HG02870 (cell line): ENCODE measurements at regions not wholly inside any gene's neighbourhood (a gene's known extent, or its start where the extent isn't known, plus 50 kb on each side); places are given as distances from the start of the nearest gene placed in this dataset.
"Not testable (repeated sequence)": the region's sequence is repeated elsewhere in the genome, so short reads cannot be mapped to it uniquely, and the experiment has no call there.

ENCODE experiments used
- ATAC-seq: cut with Tn5 transposase; IDR thresholded peaks from one replicate; pipeline ENCODE4 v1.9.1; 2021; ENCODE audit warnings: mild to moderate bottlenecking, moderate library complexity; ENCODE audit not compliant: unreplicated experiment

DNA sequence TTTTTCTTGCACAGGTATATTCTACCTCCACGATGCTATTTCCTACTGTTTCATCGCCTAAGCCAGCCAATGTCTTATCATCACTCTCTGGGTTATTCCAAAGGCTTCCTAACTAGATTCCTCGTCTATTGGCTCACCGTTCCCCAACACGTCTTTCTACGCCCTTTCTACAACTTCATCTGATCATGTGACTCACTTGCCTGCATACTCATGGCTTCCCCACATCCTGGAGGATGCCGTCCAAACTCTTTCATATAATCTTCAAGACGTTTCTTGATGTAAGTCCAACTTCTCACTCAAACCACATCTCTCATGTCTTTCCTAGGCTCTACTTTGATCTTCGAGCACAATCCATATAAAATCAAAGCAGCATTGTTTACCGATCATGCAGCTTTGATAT lies 322.0 kb upstream of the PPARGC1A start:
- no peak for ATAC-seq

DNA sequence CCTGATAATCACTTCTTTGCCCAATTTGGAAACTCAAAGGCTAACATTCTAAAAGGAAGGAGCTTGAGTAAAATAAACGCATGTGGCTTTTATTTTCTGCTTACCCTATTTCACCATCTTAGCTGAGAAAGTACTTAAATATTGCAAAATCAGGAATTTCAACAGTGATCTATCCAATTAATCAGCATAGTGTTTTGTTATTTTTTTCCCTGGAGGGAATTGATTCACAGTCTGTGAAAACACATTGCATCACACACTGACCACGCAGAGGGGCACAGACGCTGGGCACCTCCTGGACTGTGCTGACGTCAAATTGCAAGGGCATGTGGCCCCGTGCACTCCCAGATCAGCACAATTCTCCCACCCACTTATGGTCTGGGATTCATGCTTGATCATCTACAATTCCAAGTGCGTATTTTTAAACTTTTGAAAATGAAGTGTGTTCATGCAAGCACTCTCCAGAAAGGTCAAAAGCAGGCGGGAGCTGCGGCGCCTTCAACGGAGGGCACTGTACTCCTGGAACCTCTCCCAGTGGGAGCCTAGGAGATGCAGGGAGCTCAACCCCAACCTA lies 320.6 kb upstream of the PPARGC1A start:
- no peak for ATAC-seq

DNA sequence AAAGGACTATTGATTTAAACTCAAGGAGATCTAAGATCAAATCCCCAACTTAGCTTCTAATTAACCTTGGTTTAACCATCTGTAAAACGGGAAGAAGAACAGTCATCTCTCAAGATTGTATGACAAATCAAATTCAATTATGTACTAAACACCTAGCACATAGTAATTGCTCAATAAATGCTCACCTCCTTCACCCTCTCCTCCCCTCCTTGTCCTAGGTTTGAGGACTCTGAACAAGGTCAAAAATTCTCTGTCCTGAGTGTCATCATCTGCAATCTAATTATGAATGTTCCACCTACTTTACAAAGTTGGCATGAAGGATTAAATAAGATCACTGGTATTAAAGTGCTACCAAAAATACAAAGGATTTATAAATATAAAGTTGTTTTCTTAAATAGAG lies 320.1 kb upstream of the PPARGC1A start:
- no peak for ATAC-seq

DNA sequence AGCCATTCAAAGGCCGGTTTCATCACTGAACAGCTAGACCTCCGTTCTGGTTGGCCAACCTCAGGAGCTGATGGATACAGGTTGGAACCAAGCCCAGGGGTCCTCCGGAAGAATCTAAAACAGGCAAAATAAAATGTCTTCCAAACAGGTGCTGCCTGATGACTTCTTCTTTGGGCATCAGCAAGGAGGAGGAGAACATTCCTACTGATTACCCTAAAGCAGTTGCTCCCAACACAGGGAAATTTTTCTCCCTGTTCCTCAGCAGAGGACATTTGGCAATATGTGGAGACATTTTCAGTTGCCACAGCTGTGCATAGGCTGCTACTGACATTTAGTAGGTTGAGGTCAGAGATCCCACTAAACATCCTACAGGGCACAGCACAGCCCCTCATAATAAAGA lies 319.3 kb upstream of the PPARGC1A start:
- ATAC-seq, result no peak

DNA sequence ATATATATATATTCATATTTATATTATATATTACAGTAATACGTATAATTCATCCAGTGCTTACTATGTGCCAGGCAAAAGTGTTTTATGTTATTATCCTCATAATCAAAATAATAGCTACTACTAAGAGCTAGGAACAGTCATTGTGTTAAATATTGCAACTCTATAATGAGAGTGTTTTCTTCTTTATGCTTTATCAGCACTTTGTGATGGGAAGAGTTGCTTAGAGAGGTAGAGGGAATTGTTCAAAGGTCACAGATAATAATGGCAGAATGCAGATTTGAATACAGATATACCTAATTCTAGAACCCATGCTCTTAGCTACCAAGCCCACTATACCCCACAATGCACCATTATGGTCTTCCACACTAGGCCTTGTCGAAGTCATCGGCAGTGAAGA lies 318.8 kb upstream of the PPARGC1A start:
- no peak for ATAC-seq

DNA sequence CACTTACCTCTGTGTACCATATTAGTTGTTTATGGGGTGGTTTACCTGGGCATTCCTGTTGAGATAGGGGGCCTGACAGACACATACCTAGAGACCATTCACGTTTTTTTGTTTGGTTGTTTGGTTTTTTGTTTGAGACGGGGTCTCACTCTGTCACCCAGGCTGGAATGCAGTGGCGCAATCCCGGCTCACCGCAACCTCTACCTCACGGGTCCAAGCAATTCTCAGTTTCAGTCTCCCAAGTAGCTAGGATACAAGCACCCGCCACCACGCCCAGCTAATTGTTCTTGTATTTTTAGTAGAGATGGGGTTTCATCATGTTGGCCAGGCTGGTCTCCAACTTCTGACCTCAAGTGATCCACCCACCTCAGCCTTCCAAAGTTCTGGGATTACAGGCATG lies 314.9 kb upstream of the PPARGC1A start:
- ATAC-seq, result not testable (repeated sequence)

DNA sequence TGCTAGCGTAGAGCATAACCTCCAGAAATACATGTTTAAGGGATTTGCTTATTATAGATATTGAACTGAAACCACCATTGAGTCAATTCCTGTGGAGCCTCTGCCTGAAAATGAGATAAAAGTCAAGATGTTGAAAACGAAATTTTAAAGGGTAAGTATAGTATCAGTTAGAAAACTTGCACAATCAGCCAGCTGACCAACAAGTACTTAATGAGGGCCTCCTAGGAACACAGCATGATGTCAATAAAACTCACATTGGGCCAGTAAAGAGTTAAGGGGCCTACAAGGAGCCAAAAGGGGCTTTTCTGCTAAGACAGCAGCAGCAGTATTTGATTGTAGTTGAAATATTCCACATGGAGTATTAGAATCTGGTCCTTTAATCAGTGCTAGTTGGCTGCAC lies 314.1 kb upstream of the PPARGC1A start:
- no peak for ATAC-seq

DNA sequence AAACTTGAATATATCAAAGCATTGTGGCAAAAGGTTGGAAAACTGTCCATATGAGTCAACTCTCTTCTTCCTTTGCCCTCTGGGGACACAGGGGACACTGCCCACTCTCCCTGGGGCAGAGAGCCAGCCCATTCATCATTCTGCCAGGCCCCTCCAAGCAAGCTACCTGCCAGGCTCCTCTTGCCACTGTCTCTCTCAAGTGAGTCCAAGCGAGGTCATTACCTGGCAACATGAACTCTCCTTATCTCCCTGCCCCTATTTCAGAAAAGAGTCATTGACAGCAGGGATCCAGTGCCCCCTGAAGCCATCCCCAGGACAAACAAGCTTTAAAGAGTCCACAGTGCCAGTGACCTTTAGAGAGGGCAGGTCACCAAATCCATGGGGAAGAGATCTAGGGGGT lies 312.7 kb upstream of the PPARGC1A start:
- ATAC-seq, result no peak

DNA sequence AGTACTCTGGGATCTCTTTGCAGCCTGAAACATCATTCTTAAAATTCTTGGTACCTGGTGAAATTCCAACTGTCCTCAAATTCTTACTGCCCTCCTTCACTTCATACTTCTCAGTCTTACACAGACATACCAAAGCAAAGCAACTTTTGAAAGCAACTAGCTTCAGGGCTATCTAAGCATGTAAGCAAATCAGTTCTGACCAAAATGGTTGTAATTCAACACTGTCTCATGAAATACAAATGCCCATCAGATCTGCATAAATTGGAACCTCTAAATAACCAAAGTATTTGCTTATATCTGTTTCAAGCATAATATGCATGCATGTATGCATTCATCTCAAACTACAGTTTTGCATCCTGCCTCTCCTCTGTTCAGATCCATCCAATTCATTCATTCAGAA lies 308.1 kb upstream of the PPARGC1A start:
- ATAC-seq, result no peak

DNA sequence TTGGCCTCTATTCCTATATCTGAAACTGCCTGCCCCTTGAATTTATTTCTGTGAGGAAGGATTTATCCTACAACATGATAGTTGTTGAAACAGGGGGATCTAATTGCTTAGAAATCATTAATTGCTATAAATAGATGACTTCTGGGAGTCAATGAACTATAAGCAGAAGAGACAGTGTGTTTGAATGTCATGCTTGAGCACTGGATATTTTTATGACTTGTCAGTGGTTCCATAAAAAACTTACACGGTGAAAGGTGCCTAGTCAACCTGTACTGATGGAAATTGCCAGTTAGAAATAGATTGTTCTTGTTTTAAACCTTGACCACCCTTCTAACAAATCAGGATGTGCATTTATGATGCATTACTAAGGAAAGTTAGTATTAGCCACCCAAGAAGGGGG lies 306.9 kb upstream of the PPARGC1A start:
- no peak for ATAC-seq

DNA sequence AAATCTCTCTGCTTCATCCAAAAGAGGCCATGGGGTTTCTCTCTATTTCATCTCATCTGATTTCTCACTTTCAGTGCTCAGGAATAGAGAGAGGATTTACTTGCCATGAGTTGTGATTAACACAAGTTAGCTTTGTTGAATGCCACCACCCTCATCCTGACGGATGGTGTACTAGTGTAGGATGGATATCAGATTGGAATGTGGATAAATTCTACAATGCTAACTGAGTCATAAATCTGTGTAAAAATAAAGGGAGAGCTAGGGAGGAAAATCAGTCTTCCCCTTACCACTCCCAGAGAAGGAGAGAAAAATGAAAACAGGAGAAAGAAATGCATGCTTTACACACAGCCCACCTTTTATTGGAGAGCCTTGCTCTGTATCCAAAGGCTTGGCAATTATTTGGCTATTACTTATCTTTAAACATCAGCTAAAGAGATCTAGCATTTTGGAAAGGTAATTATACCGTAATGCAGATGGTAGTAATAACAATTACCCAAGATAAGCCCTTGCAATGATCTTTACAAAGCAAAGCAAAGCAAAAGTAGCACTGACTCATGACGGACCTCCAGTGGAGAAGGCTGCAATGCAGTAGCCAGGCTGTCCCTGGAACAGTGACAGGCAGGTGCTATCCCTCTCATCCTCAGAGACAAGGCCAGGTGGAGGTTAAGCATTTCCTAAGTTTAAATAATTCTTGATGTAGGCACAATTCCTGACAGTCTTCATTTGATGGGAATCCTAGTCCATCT lies 306.3 kb upstream of the PPARGC1A start:
- ATAC-seq, result no peak

DNA sequence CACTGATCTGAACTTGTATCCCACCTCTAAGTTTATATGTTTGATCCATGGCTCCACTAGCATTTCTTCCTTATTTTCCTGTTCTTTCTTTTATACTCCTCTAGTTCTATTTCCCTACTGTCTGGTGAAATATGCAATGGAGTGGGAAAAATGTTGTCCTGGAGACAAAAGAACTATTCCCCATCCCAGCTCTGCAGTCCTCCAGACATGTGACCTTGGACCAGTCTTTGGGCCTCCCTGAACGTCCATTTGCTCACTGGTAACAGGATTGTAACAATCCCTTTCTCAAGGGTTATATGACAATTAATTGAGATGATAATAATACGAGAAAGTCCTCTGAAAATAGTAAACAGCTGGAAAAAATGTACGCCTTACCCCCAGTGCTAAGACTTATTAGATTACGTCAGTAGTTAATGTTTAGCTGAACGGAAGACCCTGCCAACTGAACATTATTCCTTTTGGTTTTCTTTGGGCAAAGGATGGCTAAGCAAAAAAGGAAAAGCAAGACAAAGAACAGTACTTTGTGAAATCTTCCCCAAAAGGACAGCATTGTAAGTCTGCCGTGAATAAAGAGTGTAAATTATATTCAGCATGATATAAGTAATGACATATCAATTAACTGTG lies 302.3 kb upstream of the PPARGC1A start:
- ATAC-seq, result no peak

DNA sequence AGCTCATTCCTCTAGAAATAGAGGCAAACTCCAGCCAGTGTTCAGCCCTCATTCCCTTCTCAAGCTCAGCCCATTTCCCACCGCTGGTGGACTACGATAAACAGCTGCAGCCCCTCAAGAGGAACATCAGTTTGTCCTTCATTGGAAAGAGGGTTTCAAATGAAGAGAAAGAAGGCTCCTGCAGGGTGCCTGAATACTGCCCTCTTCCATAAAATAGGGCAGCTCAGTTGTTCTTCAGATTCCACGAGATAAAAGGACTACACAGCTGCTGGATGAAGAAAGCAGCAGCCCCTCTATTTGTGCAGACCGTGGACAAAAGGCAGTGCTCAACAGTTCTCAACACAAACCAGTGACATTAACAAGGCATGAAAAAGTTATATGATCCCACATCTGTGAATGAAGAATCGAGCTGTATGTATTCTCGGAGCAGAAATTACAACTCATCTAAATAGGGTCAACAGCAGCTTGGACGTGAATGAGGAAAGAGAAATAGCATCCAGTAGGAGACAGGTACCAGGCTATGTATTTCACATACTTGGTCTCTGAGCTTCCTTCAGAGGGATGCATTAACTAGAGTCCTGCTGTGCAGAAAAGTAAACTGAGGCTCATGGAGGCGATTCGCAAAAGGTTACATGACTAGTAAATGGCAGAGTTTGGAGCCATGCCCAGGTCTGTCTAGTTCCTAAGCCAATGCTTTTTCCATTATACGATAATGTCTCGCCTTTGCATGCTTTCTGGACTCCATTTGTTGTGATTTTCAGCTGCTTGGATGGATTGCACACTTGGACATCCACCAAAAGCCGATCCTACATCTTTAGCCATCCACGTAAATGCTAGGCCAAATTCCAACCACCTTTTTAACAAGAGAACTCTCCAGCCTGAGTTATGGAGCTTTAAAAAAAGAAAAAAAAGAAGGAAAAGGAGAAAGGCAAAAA lies 301.2 kb upstream of the PPARGC1A start:
- ATAC-seq, result no peak

DNA sequence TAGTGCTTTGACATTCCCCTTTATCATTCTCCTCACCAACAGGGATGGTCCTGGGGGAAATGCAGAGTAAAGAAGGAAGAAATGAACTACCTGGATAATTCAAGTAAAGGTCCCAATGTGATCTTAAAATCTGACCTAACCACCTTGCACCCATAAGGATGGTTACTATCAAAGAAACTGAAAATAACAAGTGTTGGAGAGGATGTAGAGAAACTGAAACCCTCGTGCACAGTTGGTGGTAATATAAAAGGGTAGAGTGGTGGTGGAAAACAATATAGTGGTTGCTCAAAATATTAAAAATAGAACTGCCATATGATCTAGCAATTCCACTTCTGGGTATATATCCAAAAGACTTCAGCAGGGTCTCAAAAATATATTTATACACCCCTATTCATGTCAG lies 298.6 kb upstream of the PPARGC1A start:
- ATAC-seq, result no peak

DNA sequence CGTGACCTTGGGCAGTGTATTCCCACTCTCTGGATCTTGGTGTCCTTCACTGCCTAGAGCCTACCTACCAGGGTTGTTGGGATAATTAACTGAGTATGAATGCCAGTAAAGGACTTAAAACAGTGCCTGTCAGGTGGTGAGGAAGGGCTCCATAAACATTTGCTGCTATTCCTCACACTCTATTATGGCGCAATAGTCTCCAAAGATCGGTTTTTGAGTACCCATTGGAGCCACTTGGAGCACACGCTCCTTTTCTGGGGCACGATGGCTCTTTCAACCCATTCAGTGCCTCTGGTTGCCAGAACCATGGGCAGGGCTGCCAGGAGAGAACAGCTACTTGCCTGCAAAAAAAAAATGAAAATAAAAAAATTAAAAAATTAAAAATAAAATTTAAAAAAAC lies 296.6 kb upstream of the PPARGC1A start:
- no peak for ATAC-seq

DNA sequence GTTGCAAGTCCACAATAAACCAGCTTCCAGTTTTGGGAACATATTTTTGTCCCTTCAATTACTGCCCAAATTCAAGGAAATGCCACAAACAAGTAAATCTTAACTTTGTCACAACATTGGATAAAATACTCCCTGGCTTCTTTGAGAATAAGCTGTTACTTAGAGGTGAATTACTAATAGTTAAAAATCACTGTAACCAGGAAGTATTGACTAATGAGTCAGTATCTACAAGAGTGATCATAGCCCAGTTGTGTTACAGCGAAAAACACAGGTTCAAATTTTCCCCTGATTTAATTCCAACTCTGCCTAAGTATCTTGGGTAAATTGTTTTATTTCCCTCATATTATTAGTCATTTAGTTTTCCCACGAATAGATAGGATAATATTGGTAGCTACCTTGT lies 291.2 kb upstream of the PPARGC1A start:
- no peak for ATAC-seq

DNA sequence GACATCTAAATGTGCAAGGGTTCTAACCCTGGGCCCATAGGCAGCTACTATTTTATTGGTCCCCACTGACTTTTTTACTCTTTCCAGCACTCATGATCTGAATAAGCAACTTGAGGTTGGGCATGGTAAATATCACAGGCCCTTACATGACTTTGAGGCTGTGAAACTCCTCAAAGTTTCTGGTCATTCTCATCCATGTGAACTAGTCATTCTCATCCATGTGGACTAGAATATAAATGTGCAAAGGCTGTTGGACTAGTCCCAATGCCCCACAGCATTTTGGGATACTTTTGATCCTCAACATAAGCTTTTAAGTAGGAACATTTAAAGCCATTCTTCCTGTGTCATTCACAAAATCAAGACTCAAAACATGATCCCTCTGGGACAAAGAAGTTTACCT lies 290.7 kb upstream of the PPARGC1A start:
- ATAC-seq, result no peak

DNA sequence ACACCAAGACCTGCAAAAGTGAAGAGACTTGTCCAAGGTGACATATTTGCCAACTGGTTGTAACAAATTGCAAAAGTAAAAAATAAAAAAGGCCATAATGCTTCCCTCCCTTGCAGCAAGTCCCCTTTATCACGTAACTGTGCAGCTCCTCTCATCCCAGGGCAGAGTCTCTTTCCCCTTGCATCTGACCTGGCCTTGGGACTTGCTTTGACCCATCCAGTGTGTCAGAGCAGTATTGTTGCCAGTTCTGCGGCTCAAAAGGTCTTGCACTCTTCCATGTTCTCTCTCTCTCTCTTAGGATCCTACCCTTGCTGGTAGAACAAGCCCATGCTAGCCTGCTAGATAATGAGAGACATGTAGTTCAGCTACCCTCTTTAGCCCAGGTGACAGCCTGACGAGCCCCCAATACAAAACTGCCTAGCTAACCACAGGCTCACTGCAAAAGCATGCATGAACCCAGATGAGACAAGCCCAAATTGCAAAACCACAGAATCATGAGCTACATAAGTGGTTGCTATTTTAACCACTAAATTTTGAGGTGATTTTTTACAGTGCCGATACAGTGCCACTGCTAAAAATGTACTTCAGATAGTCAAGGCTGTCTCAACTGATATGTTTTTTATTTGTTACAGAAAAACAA lies 289.5 kb upstream of the PPARGC1A start:
- ATAC-seq, result no peak

DNA sequence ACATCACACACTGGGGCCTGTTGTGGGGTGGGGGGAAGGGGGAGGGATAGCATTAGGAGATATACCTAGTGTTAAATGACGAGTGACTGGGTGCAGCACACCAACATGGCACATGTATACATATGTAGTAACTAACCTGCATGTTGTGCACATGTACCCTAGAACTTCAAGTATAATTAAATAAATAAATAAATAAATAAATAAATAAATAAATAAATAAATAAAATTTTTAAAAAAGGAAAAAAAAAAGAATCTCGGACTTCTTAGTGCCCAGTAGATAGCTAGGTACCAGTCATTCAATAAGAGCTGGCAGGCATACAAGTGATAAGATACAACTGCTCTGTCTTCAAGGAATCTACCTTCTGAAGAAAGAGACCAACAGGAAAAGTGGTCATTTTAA lies 287.6 kb upstream of the PPARGC1A start:
- ATAC-seq, result not testable (repeated sequence)

DNA sequence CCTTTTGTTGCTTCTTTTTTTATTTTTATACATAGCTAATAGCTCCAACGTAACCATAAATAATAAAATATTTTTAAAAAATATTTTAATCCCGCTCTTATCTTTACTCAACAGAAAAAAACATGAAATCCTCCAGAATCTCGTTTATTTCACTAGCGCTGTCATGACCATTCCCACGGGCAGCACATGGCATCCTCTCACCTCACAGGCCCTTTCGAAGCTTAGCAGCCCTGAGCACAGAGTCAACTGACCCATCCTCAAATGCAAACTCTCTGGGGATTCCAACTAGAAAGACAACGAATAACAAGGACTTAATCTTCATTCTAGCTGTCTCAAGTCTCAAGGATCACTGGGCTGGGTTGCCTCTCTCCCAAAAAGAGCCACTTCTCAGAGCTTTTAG lies 285.9 kb upstream of the PPARGC1A start:
- ATAC-seq, result no peak

DNA sequence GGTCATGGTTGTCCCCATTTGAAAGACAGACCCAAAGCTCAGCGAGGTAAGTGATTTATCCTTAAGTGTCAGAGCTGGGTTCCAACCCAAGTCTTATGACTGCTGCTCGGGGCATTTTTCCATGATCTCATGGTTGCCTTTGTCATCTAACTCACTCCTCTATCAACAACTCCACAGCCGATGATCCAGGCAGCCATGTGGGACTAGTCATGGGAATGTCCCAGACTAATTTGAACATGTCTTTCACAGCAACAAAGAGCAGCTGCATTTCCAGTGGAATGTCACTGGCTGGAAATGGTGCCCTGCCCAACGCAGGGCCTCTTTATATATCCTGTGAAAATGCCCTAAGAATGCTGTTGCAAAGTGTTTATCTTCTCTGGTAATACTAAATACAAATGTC lies 284.8 kb upstream of the PPARGC1A start:
- no peak for ATAC-seq
